ENCODE measurements at regions not wholly inside any gene's neighbourhood (a gene's known extent, or its start where the extent isn't known, plus 50 kb on each side); places are given as distances from the start of the nearest gene placed in this dataset.

- H3K4me3 ChIP-seq (ENCODE audit: extremely low read depth in 1 of 4, insufficient read depth in 2 of 4, low read depth in 3 of 4, low read length in 4 of 4): no peak overlapping the region
- no peaks in the 10 kb centered on the region for H3K79me2 ChIP-seq (ENCODE audit: control insufficient read depth in 1 of 2, insufficient read depth in 2 of 2, low read length in 2 of 2)
- H3K79me1 ChIP-seq (ENCODE audit: low read depth, low read length): no peaks in the 10 kb centered on the region
- no peak for DNase-seq (ENCODE audit: low read depth in 1 of 2, low spot score in 2 of 2)
- no peaks in the 10 kb centered on the region for H3K4me1 ChIP-seq (replicated peaks in 1 of 4; ENCODE audit: control insufficient read depth in 3 of 4, insufficient read depth in 4 of 4, low read length in 3 of 4)
- no peak overlapping the region for H3K56ac ChIP-seq (replicated peaks; ENCODE audit: insufficient read length, low read depth, low read length)
- no peak overlapping the region for H3K4me2 ChIP-seq (ENCODE audit: insufficient read depth in 1 of 2, low read depth in 2 of 2, low read length in 2 of 2)
- ChIA-PET POLR2A (ENCODE audit: partially characterized antibody) (no interaction called here), CTCF (ENCODE audit: partially characterized antibody) (interaction anchor here (0.7 kb wide), 1 partner anchor 498 kb away, joined by 3 read pairs; no protein-coding TSS in a partner anchor)
- no peak overlapping the region for H3K27ac ChIP-seq (ENCODE audit: low read depth, low read length)
- H4K91ac ChIP-seq (replicated peaks; ENCODE audit: insufficient read length, low read length): no peak overlapping the region
- no peak overlapping the region for H2BK20ac ChIP-seq (ENCODE audit: low read length)
- no peak overlapping the region for H3K4ac ChIP-seq (replicated peaks; ENCODE audit: insufficient read length, low read depth, low read length)
- H3K9ac ChIP-seq (replicated peaks in 1 of 4; ENCODE audit: extremely low read depth in 1 of 4, low read depth in 3 of 4, low read length in 3 of 4): no peak overlapping the region
- H2BK5ac ChIP-seq (ENCODE audit: low read depth, low read length): no peak overlapping the region
- no peak overlapping the region for H2BK15ac ChIP-seq (ENCODE audit: low read length)
- TF ChIP-seq EP300 (IDR thresholded peaks at IDR 0.05; ENCODE audit: borderline replicate concordance in 1 of 2, low read depth in 2 of 2, low read length in 2 of 2) (no peak), SIRT6 (IDR thresholded peaks at IDR 0.05; ENCODE audit: low read length) (no peak), SP2 (IDR thresholded peaks at IDR 0.05; ENCODE audit: low read length) (no peak), BACH1 (IDR thresholded peaks at IDR 0.05; ENCODE audit: low read length) (no peak), EGR1 (IDR thresholded peaks at IDR 0.05; ENCODE audit: borderline replicate concordance, low read depth, low read length) (no peak), SP4 (IDR thresholded peaks at IDR 0.05; ENCODE audit: low read length) (no peak), MAFK (IDR thresholded peaks at IDR 0.05; ENCODE audit: low read depth, low read length) (peak; percentile 75)
- no peaks in the 10 kb centered on the region for H4K20me1 ChIP-seq (replicated peaks in 1 of 2; ENCODE audit: control insufficient read depth in 1 of 2, insufficient read depth in 2 of 2, low read length in 2 of 2)
- no peak overlapping the region for H4K5ac ChIP-seq (ENCODE audit: insufficient read length, low read depth, low read length)
- H3K18ac ChIP-seq (ENCODE audit: extremely low read depth, low read length): no peak overlapping the region
- FAIRE-seq: peak; percentile 28
- no peak overlapping the region for H2BK120ac ChIP-seq (replicated peaks; ENCODE audit: low read depth, low read length)
- no peak overlapping the region for H2BK12ac ChIP-seq (ENCODE audit: low read depth, low read length)
- H4K8ac ChIP-seq (ENCODE audit: extremely low read depth, insufficient read depth, low read length): no peak overlapping the region
- no peak overlapping the region for H2AK5ac ChIP-seq (ENCODE audit: low read depth, low read length)
- H3K9me3 ChIP-seq (ENCODE audit: insufficient read depth in 2 of 2, low read depth in 1 of 2, low read length in 1 of 2): no peaks in the 10 kb centered on the region
- no peaks in the 10 kb centered on the region for H3K27me3 ChIP-seq (replicated peaks in 1 of 4; ENCODE audit: control insufficient read depth in 3 of 4, extremely low read depth in 1 of 4, insufficient read depth in 3 of 4, low read length in 3 of 4)
- H3K23ac ChIP-seq (ENCODE audit: insufficient read length): no peak overlapping the region
- 87% methylated on average over 4 of the region's 4 CpGs; no CpG with 5 or more reads in 1 of the 2 experiments for WGBS, 2 experiments (ENCODE audit: extremely low coverage in 1 of 2, insufficient coverage in 1 of 2, insufficient read length in 1 of 2, insufficient replicate concordance in 2 of 2, low coverage in 1 of 2, low lambda C conversion rate in 2 of 2, missing lambda C conversion rate in 1 of 2)
- H3K36me3 ChIP-seq (ENCODE audit: control insufficient read depth in 2 of 4, insufficient read depth in 4 of 4, low read length in 3 of 4): no peaks in the 10 kb centered on the region
- H2AFZ ChIP-seq (ENCODE audit: low read length): no peak overlapping the region; the same call in 1 of the 2 replicates
- H3K23me2 ChIP-seq (ENCODE audit: low read depth, low read length): no peaks in the 10 kb centered on the region
- no peak overlapping the region for H3K14ac ChIP-seq (ENCODE audit: insufficient read length)
Measured at GRCh38 chr14:38536376-38537038, 280.6 kb upstream of the CLEC14A start.

Measured in H1 (cell line).